ENCODE measurements at regions not wholly inside any gene's neighbourhood (a gene's known extent, or its start where the extent isn't known, plus 50 kb on each side); places are given as distances from the start of the nearest gene placed in this dataset.

DNA sequence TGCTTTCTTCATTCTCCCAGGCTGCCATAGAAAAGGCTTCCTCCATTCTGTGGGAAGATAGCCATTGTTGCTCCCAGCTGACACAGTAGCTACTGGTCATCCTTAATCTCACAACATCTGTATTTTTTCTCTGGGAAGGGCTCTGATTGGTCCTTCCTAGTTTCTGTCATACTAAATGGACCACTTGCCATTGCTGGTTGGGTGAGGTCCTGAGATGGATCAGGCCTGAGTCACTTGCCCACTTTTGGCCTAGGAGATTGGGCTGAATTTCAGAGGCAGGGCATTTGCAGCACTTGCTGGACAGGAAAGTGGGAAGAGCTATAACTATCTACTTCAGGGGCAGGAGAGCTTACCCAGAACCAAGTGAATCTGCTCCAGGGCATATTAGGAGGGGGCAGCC, 106.5 kb upstream of the PROK2 start:
- no peak overlapping the region for H3K9ac ChIP-seq
- peaks cover 3% of the 10 kb centered on the region for H3K4me1 Mint-ChIP-seq
- H3K79me2 ChIP-seq (ENCODE audit: low read depth): no peaks in the 10 kb centered on the region
- H3K36me3 ChIP-seq: no peaks in the 10 kb centered on the region
- TF ChIP-seq EZH2phosphoT487 (IDR thresholded peaks at IDR 0.05): no peak
- no peak for TF ChIP-seq EZH2 (IDR thresholded peaks at IDR 0.05)
- TF ChIP-seq, protein P1, sequence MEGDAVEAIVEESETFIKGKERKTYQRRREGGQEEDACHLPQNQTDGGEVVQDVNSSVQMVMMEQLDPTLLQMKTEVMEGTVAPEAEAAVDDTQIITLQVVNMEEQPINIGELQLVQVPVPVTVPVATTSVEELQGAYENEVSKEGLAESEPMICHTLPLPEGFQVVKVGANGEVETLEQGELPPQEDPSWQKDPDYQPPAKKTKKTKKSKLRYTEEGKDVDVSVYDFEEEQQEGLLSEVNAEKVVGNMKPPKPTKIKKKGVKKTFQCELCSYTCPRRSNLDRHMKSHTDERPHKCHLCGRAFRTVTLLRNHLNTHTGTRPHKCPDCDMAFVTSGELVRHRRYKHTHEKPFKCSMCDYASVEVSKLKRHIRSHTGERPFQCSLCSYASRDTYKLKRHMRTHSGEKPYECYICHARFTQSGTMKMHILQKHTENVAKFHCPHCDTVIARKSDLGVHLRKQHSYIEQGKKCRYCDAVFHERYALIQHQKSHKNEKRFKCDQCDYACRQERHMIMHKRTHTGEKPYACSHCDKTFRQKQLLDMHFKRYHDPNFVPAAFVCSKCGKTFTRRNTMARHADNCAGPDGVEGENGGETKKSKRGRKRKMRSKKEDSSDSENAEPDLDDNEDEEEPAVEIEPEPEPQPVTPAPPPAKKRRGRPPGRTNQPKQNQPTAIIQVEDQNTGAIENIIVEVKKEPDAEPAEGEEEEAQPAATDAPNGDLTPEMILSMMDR (IDR thresholded peaks at IDR 0.05): no peak
- H3K27ac ChIP-seq: no peak overlapping the region
- no peaks in the 10 kb centered on the region for H4K20me1 ChIP-seq (ENCODE audit: low read depth)
- H3K27me3 Mint-ChIP-seq (ENCODE audit: insufficient read depth, low read depth): peaks cover 5% of the 10 kb centered on the region
- DNase-seq (ENCODE audit: low spot score): no peak
- H3K9me3 Mint-ChIP-seq: no peaks in the 10 kb centered on the region
- H3K4me3 Mint-ChIP-seq: no peak overlapping the region
- H3K4me2 ChIP-seq: no peak overlapping the region
- H3K4me1 ChIP-seq: peaks cover under 1% of the 10 kb centered on the region
- H3K9me3 ChIP-seq (ENCODE audit: low read depth): no peaks in the 10 kb centered on the region
- no peak overlapping the region for H3K4me3 ChIP-seq
- H3K36me3 Mint-ChIP-seq: no peaks in the 10 kb centered on the region
- no peak overlapping the region for H3K27ac Mint-ChIP-seq
- no peak overlapping the region for H2AFZ ChIP-seq (replicated peaks)
- H3F3A ChIP-seq (ENCODE audit: low read depth): peaks cover under 1% of the 10 kb centered on the region
- no peaks in the 10 kb centered on the region for H3K27me3 ChIP-seq

DNA sequence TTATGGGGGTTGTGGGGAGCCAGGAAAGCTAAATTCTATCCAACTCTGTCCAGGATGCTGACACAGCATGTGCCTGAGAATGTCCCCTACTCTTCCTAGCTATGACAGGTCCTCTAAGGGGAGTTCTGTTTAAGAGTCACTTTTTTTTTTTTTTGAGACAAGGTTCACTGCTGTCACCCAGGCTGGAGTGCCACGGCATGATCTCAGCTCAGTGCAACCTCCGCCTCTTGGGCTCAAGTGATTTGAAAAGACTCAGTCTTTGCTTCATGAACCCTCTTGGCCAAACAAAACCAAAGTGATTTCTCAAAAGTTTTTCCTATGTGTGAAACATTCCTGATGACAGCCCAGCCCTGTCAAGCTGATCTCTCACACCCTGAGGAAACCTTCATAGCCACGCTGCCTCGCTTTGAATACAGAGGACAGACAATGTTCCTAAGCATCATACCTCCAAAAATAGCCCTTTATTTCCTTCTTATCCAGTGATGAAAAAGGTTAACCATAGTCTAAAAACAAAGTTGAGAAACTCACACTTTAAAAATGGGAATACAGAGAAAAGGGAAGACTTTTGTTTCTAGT, 105.5 kb upstream of the PROK2 start:
- no peak overlapping the region for H2AFZ ChIP-seq (replicated peaks)
- Mint-ChIP-seq H3K36me3 (no peaks in the 10 kb centered on the region), H3K4me1 (peaks cover 6% of the 10 kb centered on the region), H3K27me3 (ENCODE audit: insufficient read depth, low read depth) (peaks cover 5% of the 10 kb centered on the region), H3K4me3 (no peak overlapping the region), H3K27ac (no peak overlapping the region), H3K9me3 (no peaks in the 10 kb centered on the region)
- H3K36me3 ChIP-seq: no peaks in the 10 kb centered on the region
- H3K9me3 ChIP-seq (ENCODE audit: low read depth): no peaks in the 10 kb centered on the region
- no peak overlapping the region for H3K4me3 ChIP-seq
- H3F3A ChIP-seq (ENCODE audit: low read depth): peaks cover 11% of the 10 kb centered on the region
- no peaks in the 10 kb centered on the region for H3K79me2 ChIP-seq (ENCODE audit: low read depth)
- no peak overlapping the region for H3K27ac ChIP-seq
- no peak for DNase-seq (ENCODE audit: low spot score)
- H4K20me1 ChIP-seq (ENCODE audit: low read depth): no peaks in the 10 kb centered on the region
- TF ChIP-seq EZH2phosphoT487 (IDR thresholded peaks at IDR 0.05) (no peak), EZH2 (IDR thresholded peaks at IDR 0.05) (no peak)
- TF ChIP-seq, protein P1 (IDR thresholded peaks at IDR 0.05): no peak
- no peak overlapping the region for H3K9ac ChIP-seq
- H3K27me3 ChIP-seq: no peaks in the 10 kb centered on the region
- no peak overlapping the region for H3K4me2 ChIP-seq
- peaks cover 11% of the 10 kb centered on the region for H3K4me1 ChIP-seq

DNA sequence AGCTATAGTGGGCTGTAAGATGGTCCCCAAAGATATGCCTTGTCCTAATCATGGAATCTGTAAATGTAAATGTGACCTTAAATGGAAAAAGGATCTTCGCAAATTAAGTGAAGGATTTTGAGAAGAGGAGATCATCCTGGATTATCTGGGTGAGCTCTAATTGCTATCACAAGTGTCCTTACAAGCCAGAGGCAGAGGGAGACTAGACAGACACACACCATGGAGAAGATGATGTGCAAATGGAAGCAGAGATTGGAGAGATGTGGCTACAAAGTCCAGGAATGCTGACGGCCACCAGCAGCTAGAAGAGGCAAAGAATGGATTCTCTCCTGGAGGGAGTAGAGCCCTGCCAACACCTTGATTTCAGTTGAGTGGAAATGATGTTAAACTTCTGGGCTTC, 102.3 kb upstream of the PROK2 start:
- H3K36me3 ChIP-seq: no peaks in the 10 kb centered on the region
- no peak overlapping the region for H3K4me3 ChIP-seq
- H3K27ac Mint-ChIP-seq: no peak overlapping the region
- H3K27ac ChIP-seq: no peak overlapping the region
- no peaks in the 10 kb centered on the region for H3K27me3 ChIP-seq
- TF ChIP-seq EZH2phosphoT487 (IDR thresholded peaks at IDR 0.05): no peak
- no peak for TF ChIP-seq EZH2 (IDR thresholded peaks at IDR 0.05)
- H3K4me1 Mint-ChIP-seq: peaks cover 10% of the 10 kb centered on the region
- H3K9me3 Mint-ChIP-seq: no peaks in the 10 kb centered on the region
- H3K4me1 ChIP-seq: peaks cover 29% of the 10 kb centered on the region
- no peaks in the 10 kb centered on the region for H4K20me1 ChIP-seq (ENCODE audit: low read depth)
- H3F3A ChIP-seq (ENCODE audit: low read depth): peaks cover 26% of the 10 kb centered on the region
- peaks cover 5% of the 10 kb centered on the region for H3K27me3 Mint-ChIP-seq (ENCODE audit: insufficient read depth, low read depth)
- H3K9ac ChIP-seq: no peak overlapping the region
- no peak for DNase-seq (ENCODE audit: low spot score)
- H2AFZ ChIP-seq (replicated peaks): no peak overlapping the region
- no peaks in the 10 kb centered on the region for H3K79me2 ChIP-seq (ENCODE audit: low read depth)
- no peaks in the 10 kb centered on the region for H3K9me3 ChIP-seq (ENCODE audit: low read depth)
- H3K4me3 Mint-ChIP-seq: no peak overlapping the region
- no peaks in the 10 kb centered on the region for H3K36me3 Mint-ChIP-seq
- H3K4me2 ChIP-seq: no peak overlapping the region

DNA sequence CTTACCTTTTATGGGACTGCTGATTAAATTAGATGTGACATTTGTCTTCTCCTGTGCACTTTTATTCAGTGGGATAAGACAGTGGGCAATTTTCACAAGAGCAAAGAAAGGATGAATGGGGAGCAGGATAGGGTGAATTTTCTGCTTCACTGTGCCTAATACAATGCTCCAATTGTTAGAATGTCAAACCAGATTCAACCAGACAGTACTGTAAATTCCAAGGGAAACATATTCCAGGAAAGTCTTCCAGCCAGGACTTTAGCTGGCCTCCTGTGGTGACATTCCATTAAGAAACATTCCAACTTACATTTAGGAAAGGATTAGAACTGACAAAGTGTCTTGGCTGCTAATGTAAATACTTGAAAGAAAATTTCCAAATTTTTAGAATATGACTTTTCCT, 100.1 kb upstream of the PROK2 start:
- TF ChIP-seq, protein P1 (IDR thresholded peaks at IDR 0.05): no peak
- TF ChIP-seq EZH2phosphoT487 (IDR thresholded peaks at IDR 0.05) (no peak), EZH2 (IDR thresholded peaks at IDR 0.05) (no peak)
- no peak overlapping the region for H2AFZ ChIP-seq (replicated peaks)
- no peak overlapping the region for H3K27ac Mint-ChIP-seq
- H3K36me3 Mint-ChIP-seq: no peaks in the 10 kb centered on the region
- peak overlapping the region; percentile 94 for H3K27ac ChIP-seq
- H3K27me3 Mint-ChIP-seq (ENCODE audit: insufficient read depth, low read depth): peaks cover 9% of the 10 kb centered on the region
- H3K4me2 ChIP-seq: peak overlapping the region; percentile 69
- H3K4me1 ChIP-seq: peaks cover 33% of the 10 kb centered on the region
- peak; percentile 87 for DNase-seq (ENCODE audit: low spot score)
- H4K20me1 ChIP-seq (ENCODE audit: low read depth): no peaks in the 10 kb centered on the region
- H3F3A ChIP-seq (ENCODE audit: low read depth): peaks cover 26% of the 10 kb centered on the region
- no peaks in the 10 kb centered on the region for H3K79me2 ChIP-seq (ENCODE audit: low read depth)
- H3K9ac ChIP-seq: no peak overlapping the region
- no peak overlapping the region for H3K4me3 Mint-ChIP-seq
- no peaks in the 10 kb centered on the region for H3K27me3 ChIP-seq
- H3K36me3 ChIP-seq: no peaks in the 10 kb centered on the region
- peaks cover 2% of the 10 kb centered on the region for H3K9me3 Mint-ChIP-seq
- no peaks in the 10 kb centered on the region for H3K9me3 ChIP-seq (ENCODE audit: low read depth)
- H3K4me1 Mint-ChIP-seq: peaks cover 20% of the 10 kb centered on the region
- H3K4me3 ChIP-seq: peak overlapping the region; percentile 17
